A549 (cell line): ENCODE measurements at regions not wholly inside any gene's neighbourhood (a gene's known extent, or its start where the extent isn't known, plus 50 kb on each side); places are given as distances from the start of the nearest gene placed in this dataset.

Source experiments
- ATAC-seq, 2 experiments: fragments of 200-7000 bp in 1 of 2; fragments of >200 bp in 1 of 2; cut with Nextera tagmentation in 1 of 2; cut with Tn5 transposase in 1 of 2; 3 replicates each; pipeline versions ENCODE4 v1.8.0 to v1.9.1; 2018 to 2020; ENCODE audit warnings: mild to moderate bottlenecking in 1 of 2, moderate library complexity in 1 of 2
- CTCF ChIA-PET: fragments of 300-600 bp; sonication (Branson Sonifier 250); formaldehyde crosslinking; extraction: SDS; loops from one replicate; lab custom pipeline; 2021; ENCODE audit warnings: antibody characterized with exemption, inconsistent platforms; lab: Yijun Ruan, JAX
- POLR2A ChIA-PET: fragments of 350-600 bp; formaldehyde crosslinking; extraction: SDS; loops from one replicate; lab custom pipeline; 2021; ENCODE audit warnings: antibody characterized with exemption, inconsistent platforms; lab: Yijun Ruan, JAX
- DNase-seq, 2 experiments: peaks; one replicate each; pipeline versions ENCODE4 v3.0.0 to v3.0.0-alpha.2; 2011 to 2016; ENCODE audit warnings: low read depth in 1 of 2, low spot score in 1 of 2
- FAIRE-seq: peaks from 2 replicates; lab custom pipeline; 2011; peaks lifted over from hg19 to GRCh38; lab: Jason Lieb, UNC
- H3K27ac ChIP-seq, 2 experiments: fragments of >200 bp; sonication (Bioruptor Twin); formaldehyde crosslinking; 3 replicates each; pipeline ENCODE4 v1.5.1; 2016 to 2017
- H3K4me1 ChIP-seq: fragments of >200 bp; sonication (Bioruptor Twin); formaldehyde crosslinking; 3 replicates; pipeline ENCODE4 v1.6.1; 2016
- H3K4me2 ChIP-seq: fragments of >200 bp; sonication (Bioruptor Twin); formaldehyde crosslinking; 3 replicates; pipeline ENCODE4 v1.6.1; 2016
- H3K4me3 ChIP-seq: fragments of >200 bp; sonication (Bioruptor Twin); formaldehyde crosslinking; 3 replicates; pipeline ENCODE4 v1.5.1; 2016
- H3K9me3 ChIP-seq: fragments of >200 bp; sonication (Bioruptor Twin); formaldehyde crosslinking; 3 replicates; pipeline ENCODE4 v1.6.1; 2016
- ATOH8 ChIP-seq: fragments of 250-450 bp; sonication (Bioruptor Pico); IDR thresholded peaks from 2 replicates; pipeline ENCODE4 v1.5.0; 2020; ENCODE audit warnings: low read depth, mild to moderate bottlenecking, moderate library complexity
- CBX8 ChIP-seq: fragments of 200-600 bp; sonication (generic); IDR thresholded peaks from 2 replicates; pipeline ENCODE4 v1.6.1; 2016
- CEBPB ChIP-seq, 2 experiments: fragments of >200 bp in 1 of 2; sonication (Bioruptor Twin) in 1 of 2; formaldehyde crosslinking in 1 of 2; IDR thresholded peaks; 2 replicates each; pipeline ENCODE4 v1.6.1; 2012 to 2016
- CHD2 ChIP-seq: fragments of 150-350 bp; IDR thresholded peaks from 2 replicates; pipeline ENCODE4 v1.6.1; 2014; ENCODE audit warnings: low read length; ENCODE audit not compliant: partially characterized antibody
- CHD4 ChIP-seq: fragments of 200-600 bp; sonication (generic); IDR thresholded peaks from 2 replicates; pipeline ENCODE4 v1.6.1; 2016; ENCODE audit warnings: antibody characterized with exemption, mild to moderate bottlenecking, borderline replicate concordance
- ELK1 ChIP-seq: fragments of 150-350 bp; IDR thresholded peaks from 2 replicates; pipeline ENCODE4 v1.6.1; 2014; ENCODE audit warnings: low read depth, mild to moderate bottlenecking, low read length
- ESRRA ChIP-seq: fragments of 150-350 bp; IDR thresholded peaks from 2 replicates; pipeline ENCODE4 v1.6.1; 2014; ENCODE audit warnings: mild to moderate bottlenecking, low read length, borderline replicate concordance
- FOSB ChIP-seq: fragments of 250-450 bp; sonication (Bioruptor Pico); IDR thresholded peaks from 2 replicates; pipeline ENCODE4 v1.5.0; 2020; ENCODE audit warnings: mild to moderate bottlenecking, moderate library complexity
- FOXS1 ChIP-seq: fragments of 250-450 bp; sonication (Bioruptor Pico); IDR thresholded peaks from 2 replicates; pipeline ENCODE4 v1.5.0; 2020; ENCODE audit warnings: mild to moderate bottlenecking, moderate library complexity
- HES2 ChIP-seq: fragments of >200 bp; sonication (Bioruptor Twin); formaldehyde crosslinking; IDR thresholded peaks from 2 replicates; pipeline ENCODE4 v1.6.1; 2016
- HMGXB4 ChIP-seq: fragments of 250-450 bp; sonication (Bioruptor Pico); IDR thresholded peaks from 2 replicates; pipeline ENCODE4 v1.5.0; 2021; ENCODE audit warnings: mild to moderate bottlenecking, moderate library complexity, borderline replicate concordance
- HOXB13 ChIP-seq: fragments of 250-450 bp; sonication (Bioruptor Pico); IDR thresholded peaks from 2 replicates; pipeline ENCODE4 v1.5.0; 2020; ENCODE audit warnings: low read depth, mild to moderate bottlenecking, moderate library complexity
- JUN ChIP-seq, 2 experiments: fragments of >200 bp; sonication (Bioruptor Twin); formaldehyde crosslinking; IDR thresholded peaks; 2 replicates in 1 of 2; 3 replicates in 1 of 2; pipeline ENCODE4 v1.6.1; 2016 to 2017
- JUNB ChIP-seq: fragments of >200 bp; sonication (Bioruptor Twin); formaldehyde crosslinking; IDR thresholded peaks from 2 replicates; pipeline ENCODE4 v1.6.1; 2016
- KDM1A ChIP-seq: fragments of 200-600 bp; sonication (generic); IDR thresholded peaks from 2 replicates; pipeline ENCODE4 v1.6.1; 2016; ENCODE audit warnings: low read depth, mild to moderate bottlenecking
- KDM5A ChIP-seq: fragments of 200-600 bp; sonication (generic); IDR thresholded peaks from 2 replicates; pipeline ENCODE4 v1.6.1; 2016; ENCODE audit warnings: antibody characterized with exemption, mild to moderate bottlenecking
- MAFK ChIP-seq: fragments of 450-650 bp; IDR thresholded peaks from 2 replicates; pipeline ENCODE4 v1.6.1; 2014; ENCODE audit not compliant: partially characterized antibody
- MAX ChIP-seq: IDR thresholded peaks from 2 replicates; pipeline ENCODE4 v1.6.1; 2012
- MAZ ChIP-seq: fragments of 150-350 bp; IDR thresholded peaks from 2 replicates; pipeline ENCODE4 v1.6.1; 2014; ENCODE audit warnings: antibody characterized with exemption, low read depth, low read length, borderline replicate concordance
- MYC ChIP-seq: IDR thresholded peaks from 2 replicates; pipeline ENCODE4 v1.6.1; 2012; ENCODE audit warnings: mild to moderate bottlenecking, inconsistent platforms, low read length, improper control_type of control experiment, borderline replicate concordance
- PBX3 ChIP-seq: IDR thresholded peaks from 2 replicates; pipeline ENCODE4 v1.6.1; 2012
- SMC3 ChIP-seq: fragments of >200 bp; sonication (Bioruptor Twin); formaldehyde crosslinking; IDR thresholded peaks from 3 replicates; pipeline ENCODE4 v1.6.1; 2018; ENCODE audit warnings: inconsistent platforms
- SREBF2 ChIP-seq: fragments of 450-650 bp; IDR thresholded peaks from 2 replicates; pipeline ENCODE4 v1.6.1; 2014; ENCODE audit warnings: mild to moderate bottlenecking, moderate library complexity
- TFCP2L1 ChIP-seq: fragments of 250-450 bp; sonication (Bioruptor Pico); IDR thresholded peaks from 2 replicates; pipeline ENCODE4 v1.5.0; 2021; ENCODE audit warnings: mild to moderate bottlenecking
- TP53 ChIP-seq: fragments of 250-450 bp; sonication (Bioruptor Pico); IDR thresholded peaks from 2 replicates; pipeline ENCODE4 v1.5.0; 2021; ENCODE audit warnings: mild to moderate bottlenecking, moderate library complexity
- USF2 ChIP-seq: fragments of 450-650 bp; IDR thresholded peaks from 2 replicates; pipeline ENCODE4 v1.6.1; 2014; ENCODE audit warnings: antibody characterized with exemption
- ZFP36 ChIP-seq: fragments of 450-650 bp; IDR thresholded peaks from 2 replicates; pipeline ENCODE4 v1.6.1; 2014; ENCODE audit warnings: borderline replicate concordance; ENCODE audit not compliant: partially characterized antibody
- ZNF302 ChIP-seq: fragments of 250-450 bp; sonication (Bioruptor Pico); IDR thresholded peaks from 2 replicates; pipeline ENCODE4 v1.9.0; 2021; ENCODE audit warnings: inconsistent platforms, mild to moderate bottlenecking, moderate library complexity
- ZSCAN20 ChIP-seq: fragments of 250-450 bp; sonication (Bioruptor Pico); IDR thresholded peaks from 2 replicates; pipeline ENCODE4 v1.8.0; 2022; ENCODE audit warnings: mild to moderate bottlenecking, moderate library complexity
- WGBS: methylation state at CpG from one replicate; pipeline ENCODE4 v1.1.6; 2017; ENCODE audit errors: missing lambda C conversion rate; 5-methylcytosine and 5-hydroxymethylcytosine counted together

GRCh38 chr3:145820170-145820569 lies 340.8 kb downstream of the PLOD2 start:
- Histone ChIP-seq H3K27ac (no peak overlapping the region), H3K9me3 (no peaks in the 10 kb centered on the region), H3K4me1 (no peaks in the 10 kb centered on the region), H3K4me2 (no peak overlapping the region), H3K4me3 (no peak overlapping the region)
- ChIA-PET POLR2A (no interaction called here), CTCF (no interaction called here)
- no peak for DNase-seq
- ATAC-seq = no peak
- FAIRE-seq = no peak
- WGBS = 20% methylated on average over 2 of the region's 2 CpGs
- no peak for TF ChIP-seq ZNF302 (CRISPR knock-in tag)
- no peak for TF ChIP-seq HOXB13 (CRISPR knock-in tag)
- TF ChIP-seq CHD2 = no peak
- TF ChIP-seq CBX8 = no peak
- TF ChIP-seq FOSB (CRISPR knock-in tag) = no peak
- no peak for TF ChIP-seq TFCP2L1 (CRISPR knock-in tag)
- TF ChIP-seq MYC = no peak
- TF ChIP-seq ZFP36 = no peak
- no peak for TF ChIP-seq MAX
- no peak for TF ChIP-seq ZSCAN20 (CRISPR knock-in tag)
- no peak for TF ChIP-seq SMC3
- TF ChIP-seq JUNB = no peak
- no peak for TF ChIP-seq PBX3
- TF ChIP-seq KDM1A = no peak
- no peak for TF ChIP-seq ATOH8
- no peak for TF ChIP-seq MAZ
- TF ChIP-seq USF2 = no peak
- no peak for TF ChIP-seq MAFK
- TF ChIP-seq ESRRA = no peak
- TF ChIP-seq HES2 = no peak

GRCh38 chr3:145842294-145842902 lies 318.6 kb downstream of the PLOD2 start:
- FAIRE-seq (no peak), ATAC-seq (no peak), DNase-seq (no peak)
- no peaks in the 10 kb centered on the region for H3K9me3 ChIP-seq
- 34% methylated on average over 2 of the region's 2 CpGs for WGBS
- ChIA-PET POLR2A (no interaction called here), CTCF (no interaction called here)
- peak; percentile 87 for TF ChIP-seq MAFK
- TF ChIP-seq HES2 = no peak
- H3K4me2 ChIP-seq = no peak overlapping the region
- no peak overlapping the region for H3K4me3 ChIP-seq
- no peak overlapping the region for H3K27ac ChIP-seq
- no peaks in the 10 kb centered on the region for H3K4me1 ChIP-seq

- 12% methylated on average over 1 of the region's 1 CpG for WGBS
- no peak for FAIRE-seq
- H3K9me3 ChIP-seq = no peaks in the 10 kb centered on the region
- no peak for DNase-seq
- H3K4me2 ChIP-seq = no peak overlapping the region
- no peaks in the 10 kb centered on the region for H3K4me1 ChIP-seq
- H3K27ac ChIP-seq = no peak overlapping the region
- POLR2A ChIA-PET = no interaction called here
- no peak for ATAC-seq
- H3K4me3 ChIP-seq = no peak overlapping the region
- CTCF ChIA-PET = no interaction called here
- TF ChIP-seq FOXS1 (CRISPR knock-in tag) (no peak), KDM5A (no peak), HOXB13 (CRISPR knock-in tag) (no peak), CHD4 (no peak), ELK1 (no peak), MAFK (no peak), CEBPB (IDR thresholded peaks at IDR 0.05) (no peak), SREBF2 (no peak), HMGXB4 (no peak), JUN (IDR thresholded peaks at IDR 0.05) (no peak), TP53 (CRISPR knock-in tag) (no peak)
These were observed 317.4 kb downstream of the PLOD2 start for GRCh38 chr3:145843561-145843960.
